Neural progenitor cell (in vitro differentiated cells): ENCODE measurements at regions not wholly inside any gene's neighbourhood (a gene's known extent, or its start where the extent isn't known, plus 50 kb on each side); places are given as distances from the start of the nearest gene placed in this dataset.

ENCODE experiments used
- CTCF ChIP-seq: fragments of 200-600 bp; sonication (generic); IDR thresholded peaks from 2 replicates; pipeline ENCODE4 v1.5.1; 2017; ENCODE audit warnings: antibody characterized with exemption, mild to moderate bottlenecking
- EZH2 ChIP-seq: fragments of 200-600 bp; sonication (generic); IDR thresholded peaks from 2 replicates; pipeline ENCODE4 v1.6.1; 2017; ENCODE audit warnings: antibody characterized with exemption, mild to moderate bottlenecking, moderate library complexity
- EZH2phosphoT487 ChIP-seq: fragments of 200-600 bp; sonication (generic); IDR thresholded peaks from 2 replicates; pipeline ENCODE4 v1.6.1; 2017; ENCODE audit warnings: antibody characterized with exemption

- TF ChIP-seq CTCF = no peak
- no peak for TF ChIP-seq EZH2phosphoT487
- TF ChIP-seq EZH2 = no peak
Observed at GRCh38 chr7:98762620-98763019, 107.2 kb downstream of the TMEM130 start.
